NCI-H524 treated with DMSO at 0.1 percent for 48 hours (cell line): ENCODE measurements at regions not wholly inside any gene's neighbourhood (a gene's known extent, or its start where the extent isn't known, plus 50 kb on each side); places are given as distances from the start of the nearest gene placed in this dataset.

Source experiments
- DNase-seq: peaks from one replicate; lab custom pipeline; 2025; lab: John Stamatoyannopoulos, UW

- DNase-seq, result no peak
These were observed 89.0 kb downstream of the UNCX start for GRCh38 chr7:1321411-1322239.

GRCh38 chr7:1322240-1323110 is 89.8 kb downstream of the UNCX start:
- no peak for DNase-seq

- DNase-seq, result no peak
These were observed 90.7 kb downstream of the UNCX start for GRCh38 chr7:1323178-1324027.

GRCh38 chr7:1324028-1324900 is 91.6 kb downstream of the UNCX start:
- no peak for DNase-seq

GRCh38 chr7:1325246-1325645 is 92.6 kb downstream of the UNCX start:
- no peak for DNase-seq

GRCh38 chr7:1325646-1326510 is 93.2 kb downstream of the UNCX start:
- no peak for DNase-seq

- DNase-seq, result no peak
These were observed 93.8 kb downstream of the UNCX start for GRCh38 chr7:1326511-1326785.

- no peak for DNase-seq
These were observed 96.6 kb downstream of the UNCX start for GRCh38 chr7:1329261-1329660.

GRCh38 chr7:1329966-1330800 is 97.5 kb downstream of the UNCX start:
- DNase-seq, result no peak

GRCh38 chr7:1330801-1331425 is 98.2 kb downstream of the UNCX start:
- no peak for DNase-seq

GRCh38 chr7:1331561-1332467 is 99.1 kb downstream of the UNCX start:
- peak; percentile 75 for DNase-seq

GRCh38 chr7:1336509-1336908 is 103.8 kb downstream of the UNCX start:
- DNase-seq, result no peak

GRCh38 chr7:1339611-1340010 is 106.9 kb downstream of the UNCX start:
- DNase-seq, result no peak

GRCh38 chr7:1340031-1340430 is 107.4 kb downstream of the UNCX start:
- DNase-seq, result no peak

- no peak for DNase-seq
These were observed 108.0 kb downstream of the UNCX start for GRCh38 chr7:1340461-1341360.

GRCh38 chr7:1341361-1342089 is 108.9 kb downstream of the UNCX start:
- no peak for DNase-seq
